ENCODE measurements at regions not wholly inside any gene's neighbourhood (a gene's known extent, or its start where the extent isn't known, plus 50 kb on each side); places are given as distances from the start of the nearest gene placed in this dataset.
"Not testable (repeated sequence)": the region's sequence is repeated elsewhere in the genome, so short reads cannot be mapped to it uniquely, and the experiment has no call there.

GRCh38 chr4:173651651-173652282, 121.7 kb upstream of the HAND2 start:
- H3K27ac Mint-ChIP-seq, result no peak overlapping the region
- H3K4me3 Mint-ChIP-seq, result no peak overlapping the region
- H3K9me3 Mint-ChIP-seq, result no peaks in the 10 kb centered on the region
- no peaks in the 10 kb centered on the region for H3K36me3 Mint-ChIP-seq
- H3K4me1 Mint-ChIP-seq, result no peaks in the 10 kb centered on the region
- no peaks in the 10 kb centered on the region for H3K27me3 Mint-ChIP-seq
- no peak for ATAC-seq

- Mint-ChIP-seq H3K27me3 (no peaks in the 10 kb centered on the region), H3K36me3 (no peaks in the 10 kb centered on the region), H3K4me3 (no peak overlapping the region), H3K4me1 (no peaks in the 10 kb centered on the region), H3K27ac (no peak overlapping the region), H3K9me3 (no peaks in the 10 kb centered on the region)
- no peak for ATAC-seq
Measured at GRCh38 chr4:173647902-173648301, 117.9 kb upstream of the HAND2 start.

GRCh38 chr4:173642509-173642908, 112.5 kb upstream of the HAND2 start:
- H3K36me3 Mint-ChIP-seq, result no peaks in the 10 kb centered on the region
- no peak overlapping the region for H3K27ac Mint-ChIP-seq
- peaks cover 4% of the 10 kb centered on the region for H3K9me3 Mint-ChIP-seq
- no peak overlapping the region for H3K4me3 Mint-ChIP-seq
- H3K27me3 Mint-ChIP-seq, result no peaks in the 10 kb centered on the region
- no peak for ATAC-seq
- H3K4me1 Mint-ChIP-seq, result no peaks in the 10 kb centered on the region

- no peaks in the 10 kb centered on the region for H3K36me3 Mint-ChIP-seq
- H3K27ac Mint-ChIP-seq, result no peak overlapping the region
- H3K27me3 Mint-ChIP-seq, result no peaks in the 10 kb centered on the region
- H3K9me3 Mint-ChIP-seq, result peaks cover 13% of the 10 kb centered on the region
- H3K4me3 Mint-ChIP-seq, result no peak overlapping the region
- no peak for ATAC-seq
- H3K4me1 Mint-ChIP-seq, result no peaks in the 10 kb centered on the region
Measured at GRCh38 chr4:173635395-173635794, 105.4 kb upstream of the HAND2 start.

GRCh38 chr4:173626277-173626676, 96.2 kb upstream of the HAND2 start:
- no peak for ATAC-seq

GRCh38 chr4:173618648-173619047, 88.6 kb upstream of the HAND2 start:
- H3K4me1 Mint-ChIP-seq, H3K27me3 Mint-ChIP-seq, H3K36me3 Mint-ChIP-seq, ATAC-seq, H3K27ac Mint-ChIP-seq, H3K4me3 Mint-ChIP-seq: not testable (repeated sequence)
- peaks cover 31% of the 10 kb centered on the region for H3K9me3 Mint-ChIP-seq

More at GRCh38 chr4:173626277-173626676, 96.2 kb upstream of the HAND2 start:
- Mint-ChIP-seq H3K36me3 (no peaks in the 10 kb centered on the region), H3K9me3 (peaks cover 21% of the 10 kb centered on the region), H3K4me3 (no peak overlapping the region), H3K27ac (no peak overlapping the region), H3K27me3 (peaks cover 12% of the 10 kb centered on the region), H3K4me1 (no peaks in the 10 kb centered on the region)

GRCh38 chr4:173609158-173609557, 79.1 kb upstream of the HAND2 start:
- H3K27me3 Mint-ChIP-seq, result peaks cover 9% of the 10 kb centered on the region

GRCh38 chr4:173608632-173609031, 78.6 kb upstream of the HAND2 start:
- not testable (repeated sequence) for H3K27me3 Mint-ChIP-seq, ATAC-seq, H3K36me3 Mint-ChIP-seq, H3K9me3 Mint-ChIP-seq, H3K4me3 Mint-ChIP-seq, H3K4me1 Mint-ChIP-seq, H3K27ac Mint-ChIP-seq

More at GRCh38 chr4:173609158-173609557, 79.1 kb upstream of the HAND2 start:
- Mint-ChIP-seq H3K36me3 (no peaks in the 10 kb centered on the region), H3K4me3 (no peak overlapping the region), H3K27ac (no peak overlapping the region), H3K9me3 (peaks cover 10% of the 10 kb centered on the region), H3K4me1 (no peaks in the 10 kb centered on the region)
- no peak for ATAC-seq

GRCh38 chr4:173591760-173592159, 61.7 kb upstream of the HAND2 start:
- Mint-ChIP-seq H3K27ac (no peak overlapping the region), H3K9me3 (no peaks in the 10 kb centered on the region), H3K36me3 (no peaks in the 10 kb centered on the region), H3K27me3 (no peaks in the 10 kb centered on the region), H3K4me1 (no peaks in the 10 kb centered on the region), H3K4me3 (no peak overlapping the region)
- ATAC-seq, result no peak

GRCh38 chr4:173590697-173591096, 60.7 kb upstream of the HAND2 start:
- H3K27ac Mint-ChIP-seq, result no peak overlapping the region
- no peak for ATAC-seq
- H3K9me3 Mint-ChIP-seq, result no peaks in the 10 kb centered on the region
- H3K4me1 Mint-ChIP-seq, result no peaks in the 10 kb centered on the region
- no peaks in the 10 kb centered on the region for H3K36me3 Mint-ChIP-seq
- H3K4me3 Mint-ChIP-seq, result no peak overlapping the region
- no peaks in the 10 kb centered on the region for H3K27me3 Mint-ChIP-seq

GRCh38 chr4:173585876-173586572, 56.0 kb upstream of the HAND2 start:
- Mint-ChIP-seq H3K27me3 (no peaks in the 10 kb centered on the region), H3K36me3 (no peaks in the 10 kb centered on the region), H3K9me3 (peaks cover 3% of the 10 kb centered on the region), H3K4me1 (no peaks in the 10 kb centered on the region), H3K4me3 (no peak overlapping the region), H3K27ac (no peak overlapping the region)
- no peak for ATAC-seq

GRCh38 chr4:173584506-173584905, 54.5 kb upstream of the HAND2 start:
- Mint-ChIP-seq H3K27ac (no peak overlapping the region), H3K36me3 (no peaks in the 10 kb centered on the region), H3K4me1 (no peaks in the 10 kb centered on the region)

More at GRCh38 chr4:173584506-173584905, 54.5 kb upstream of the HAND2 start:
- no peaks in the 10 kb centered on the region for H3K27me3 Mint-ChIP-seq
- no peak for ATAC-seq
- H3K9me3 Mint-ChIP-seq, result peaks cover 3% of the 10 kb centered on the region
- H3K4me3 Mint-ChIP-seq, result no peak overlapping the region
